Endodermal cell (in vitro differentiated cells): ENCODE measurements at regions not wholly inside any gene's neighbourhood (a gene's known extent, or its start where the extent isn't known, plus 50 kb on each side); places are given as distances from the start of the nearest gene placed in this dataset.

Experiments used
- DNase-seq: peaks from one replicate; pipeline ENCODE4 v3.0.0-alpha.2; 2017
- H3K27ac ChIP-seq: 2 replicates; pipeline ENCODE4 v1.5.1; 2013; ENCODE audit warnings: mild to moderate bottlenecking, low read depth, low read length, moderate library complexity
- H3K27me3 ChIP-seq: 2 replicates; pipeline ENCODE4 v1.6.1; 2013; ENCODE audit warnings: mild to moderate bottlenecking, low read length, moderate library complexity; ENCODE audit not compliant: insufficient read depth, control insufficient read depth, poor library complexity, severe bottlenecking
- H3K36me3 ChIP-seq: 2 replicates; pipeline ENCODE4 v1.7.0; 2013; ENCODE audit warnings: mild to moderate bottlenecking, low read length, moderate library complexity; ENCODE audit not compliant: control insufficient read depth, insufficient read depth
- H3K4me1 ChIP-seq: one replicate; pipeline ENCODE4 v1.7.0; 2013; ENCODE audit warnings: low read length; ENCODE audit not compliant: control insufficient read depth, insufficient read depth
- H3K4me3 ChIP-seq: 2 replicates; pipeline ENCODE4 v1.5.1; 2013; ENCODE audit warnings: mild to moderate bottlenecking, low read length, moderate library complexity
- H3K9ac ChIP-seq: 2 replicates; pipeline ENCODE4 v1.6.1; 2013; ENCODE audit warnings: mild to moderate bottlenecking, low read length, moderate library complexity; ENCODE audit not compliant: poor library complexity, severe bottlenecking; ENCODE audit errors: extremely low read depth
- H3K9me3 ChIP-seq: 2 replicates; pipeline ENCODE4 v1.6.1; 2013; ENCODE audit warnings: mild to moderate bottlenecking, low read length, moderate library complexity; ENCODE audit not compliant: control insufficient read depth
- H3K27ac Mint-ChIP-seq: 2 replicates; pipeline ENCODE4 v1.8.0; 2020; ENCODE audit warnings: mixed read lengths
- H3K27me3 Mint-ChIP-seq: 2 replicates; pipeline ENCODE4 v1.8.0; 2021; ENCODE audit warnings: mild to moderate bottlenecking, mixed read lengths; ENCODE audit not compliant: insufficient read depth
- H3K36me3 Mint-ChIP-seq: 2 replicates; pipeline ENCODE4 v1.8.0; 2020; ENCODE audit warnings: low read depth, mixed read lengths
- H3K4me1 Mint-ChIP-seq: 2 replicates; pipeline ENCODE4 v1.8.0; 2020; ENCODE audit warnings: mixed read lengths
- H3K4me3 Mint-ChIP-seq: 2 replicates; pipeline ENCODE4 v1.8.0; 2020; ENCODE audit warnings: mild to moderate bottlenecking, moderate library complexity, mixed read lengths
- H3K9me3 Mint-ChIP-seq: 2 replicates; pipeline ENCODE4 v1.8.0; 2020; ENCODE audit warnings: mild to moderate bottlenecking, mixed read lengths
- CTCF ChIP-seq: fragments of 200-600 bp; sonication (generic); conservative IDR thresholded peaks from 2 replicates; pipeline ENCODE4 v1.5.0; 2021; ENCODE audit warnings: antibody characterized with exemption, mild to moderate bottlenecking
- WGBS, 2 experiments: methylation state at CpG; one replicate each; pipeline versions ENCODE4 v1.1.5 to v1.1.7; 2013; ENCODE audit warnings: missing lambda C conversion rate in 2 of 2, mixed read lengths in 1 of 2; ENCODE audit not compliant: insufficient coverage in 1 of 2, insufficient read length in 1 of 2; 5-methylcytosine and 5-hydroxymethylcytosine counted together

GRCh38 chr12:127448906-127449305 is 818.1 kb upstream of the TMEM132C start:
- H3K4me3 Mint-ChIP-seq: no peak overlapping the region
- no peak overlapping the region for H3K27ac Mint-ChIP-seq
- no peaks in the 10 kb centered on the region for H3K9me3 ChIP-seq
- H3K27me3 Mint-ChIP-seq: peaks cover 10% of the 10 kb centered on the region
- H3K36me3 Mint-ChIP-seq: no peaks in the 10 kb centered on the region
- DNase-seq: no peak
- WGBS, 2 experiments: 87 to 91% methylated on average over 5 of the region's 5 CpGs
- H3K27me3 ChIP-seq: peaks cover 3% of the 10 kb centered on the region
- no peaks in the 10 kb centered on the region for H3K36me3 ChIP-seq
- no peaks in the 10 kb centered on the region for H3K4me1 Mint-ChIP-seq
- no peak overlapping the region for H3K27ac ChIP-seq
- no peak overlapping the region for H3K9ac ChIP-seq
- no peaks in the 10 kb centered on the region for H3K4me1 ChIP-seq
- peaks cover 2% of the 10 kb centered on the region for H3K9me3 Mint-ChIP-seq
- no peak overlapping the region for H3K4me3 ChIP-seq
- TF ChIP-seq CTCF: no peak

- no peak for DNase-seq
- Histone ChIP-seq H3K9me3 (no peaks in the 10 kb centered on the region), H3K27me3 (peaks cover 22% of the 10 kb centered on the region), H3K4me3 (no peak overlapping the region), H3K36me3 (no peaks in the 10 kb centered on the region), H3K27ac (no peak overlapping the region), H3K9ac (no peak overlapping the region), H3K4me1 (no peaks in the 10 kb centered on the region)
- Mint-ChIP-seq H3K4me3 (no peak overlapping the region), H3K27me3 (peaks cover 27% of the 10 kb centered on the region), H3K27ac (no peak overlapping the region), H3K4me1 (peaks cover 3% of the 10 kb centered on the region), H3K36me3 (no peaks in the 10 kb centered on the region), H3K9me3 (no peaks in the 10 kb centered on the region)
- WGBS, 2 experiments: 0 to 45% methylated on average over 1 to 2 of the region's 2 CpGs
- peak; percentile 59 for TF ChIP-seq CTCF
Observed at GRCh38 chr12:127450826-127451225, 816.1 kb upstream of the TMEM132C start.

GRCh38 chr12:127455347-127456265 is 811.4 kb upstream of the TMEM132C start:
- WGBS, 2 experiments: 3% methylated on average over 16 to 85 of the region's 85 CpGs
- no peak overlapping the region for H3K9ac ChIP-seq
- no peaks in the 10 kb centered on the region for H3K9me3 ChIP-seq
- peak; percentile 95 for DNase-seq
- H3K27me3 ChIP-seq: peaks cover 46% of the 10 kb centered on the region
- no peaks in the 10 kb centered on the region for H3K36me3 ChIP-seq
- Mint-ChIP-seq H3K27ac (no peak overlapping the region), H3K9me3 (no peaks in the 10 kb centered on the region), H3K4me3 (peak overlapping the region; percentile 46), H3K36me3 (no peaks in the 10 kb centered on the region), H3K4me1 (peaks cover 3% of the 10 kb centered on the region), H3K27me3 (peaks cover 56% of the 10 kb centered on the region)
- H3K27ac ChIP-seq: no peak overlapping the region
- peak; percentile 71 for TF ChIP-seq CTCF
- H3K4me1 ChIP-seq: no peaks in the 10 kb centered on the region
- H3K4me3 ChIP-seq: peak overlapping the region; percentile 60
